HEK293 (cell line): ENCODE measurements at regions not wholly inside any gene's neighbourhood (a gene's known extent, or its start where the extent isn't known, plus 50 kb on each side); places are given as distances from the start of the nearest gene placed in this dataset.

Experiments used
- CTCF ChIA-PET: fragments of 350-600 bp; formaldehyde crosslinking; extraction: SDS; loops from one replicate; lab custom pipeline; 2021; ENCODE audit warnings: antibody characterized with exemption; lab: Yijun Ruan, JAX
- POLR2A ChIA-PET: fragments of 300-600 bp; formaldehyde crosslinking; extraction: SDS; loops from one replicate; lab custom pipeline; 2020; ENCODE audit warnings: antibody characterized with exemption, inconsistent platforms; lab: Yijun Ruan, JAX
- H3K27ac ChIP-seq: fragments of 200-500 bp; sonication (Bioruptor generic); 2 replicates; pipeline ENCODE4 v1.5.1; 2014; ENCODE audit warnings: low read depth, low read length, control low read depth, inconsistent platforms; ENCODE audit errors: extremely low read depth
- H3K36me3 ChIP-seq, 2 experiments: fragments of 200-500 bp in 1 of 2; sonication (Bioruptor generic) in 1 of 2; 1 replicate in 1 of 2; 2 replicates in 1 of 2; pipeline ENCODE4 v1.5.1; 2014 to 2017; ENCODE audit warnings: inconsistent platforms in 2 of 2, low read length in 2 of 2; ENCODE audit not compliant: control insufficient read depth in 2 of 2, insufficient read depth in 1 of 2
- H3K4me1 ChIP-seq: fragments of 200-500 bp; sonication (Bioruptor generic); 2 replicates; pipeline ENCODE4 v1.5.1; 2014; ENCODE audit warnings: mild to moderate bottlenecking, low read length, inconsistent platforms; ENCODE audit not compliant: control insufficient read depth, insufficient read depth
- H3K4me3 ChIP-seq: 2 replicates; pipeline ENCODE4 v1.5.1; 2011; ENCODE audit warnings: low read depth, mild to moderate bottlenecking, control low read depth, low read length, moderate library complexity
- H3K9me3 ChIP-seq: fragments of 200-500 bp; sonication (Bioruptor generic); 2 replicates; pipeline ENCODE4 v1.5.1; 2014; ENCODE audit warnings: low read depth, low read length, inconsistent platforms; ENCODE audit not compliant: control insufficient read depth, insufficient read depth
- BCL11B ChIP-seq: fragments of 450-650 bp; formaldehyde crosslinking; IDR thresholded peaks from 2 replicates; pipeline ENCODE4 v1.5.1; 2016; ENCODE audit warnings: low read depth, missing biosample characterization, missing genetic modification characterization
- FEZF1 ChIP-seq: fragments of 450-650 bp; formaldehyde crosslinking; IDR thresholded peaks from 2 replicates; pipeline ENCODE4 v1.5.1; 2016; ENCODE audit warnings: missing biosample characterization, missing genetic modification characterization
- KLF1 ChIP-seq: fragments of 450-650 bp; formaldehyde crosslinking; IDR thresholded peaks from 2 replicates; pipeline ENCODE4 v1.5.1; 2016; ENCODE audit warnings: missing biosample characterization, missing genetic modification characterization
- KLF7 ChIP-seq: fragments of 450-650 bp; formaldehyde crosslinking; IDR thresholded peaks from 2 replicates; pipeline ENCODE4 v1.5.1; 2016; ENCODE audit warnings: missing biosample characterization, missing genetic modification characterization, borderline replicate concordance
- OVOL3 ChIP-seq: fragments of 450-650 bp; formaldehyde crosslinking; IDR thresholded peaks from 2 replicates; pipeline ENCODE4 v1.5.1; 2016; ENCODE audit warnings: missing biosample characterization, missing genetic modification characterization
- PRDM10 ChIP-seq: fragments of 450-650 bp; formaldehyde crosslinking; IDR thresholded peaks from 2 replicates; pipeline ENCODE4 v1.5.1; 2016; ENCODE audit warnings: missing biosample characterization, missing genetic modification characterization
- ZNF114 ChIP-seq: fragments of 450-650 bp; formaldehyde crosslinking; IDR thresholded peaks from 2 replicates; pipeline ENCODE4 v1.5.0; 2017; ENCODE audit warnings: missing biosample characterization, missing genetic modification characterization
- ZNF202 ChIP-seq: fragments of 450-650 bp; formaldehyde crosslinking; IDR thresholded peaks from 2 replicates; pipeline ENCODE4 v1.5.1; 2016; ENCODE audit warnings: missing biosample characterization, missing genetic modification characterization, borderline replicate concordance
- ZNF214 ChIP-seq: fragments of 450-650 bp; formaldehyde crosslinking; IDR thresholded peaks from 2 replicates; pipeline ENCODE4 v1.5.1; 2017; ENCODE audit warnings: missing biosample characterization, mild to moderate bottlenecking, missing genetic modification characterization, borderline replicate concordance
- ZNF521 ChIP-seq: fragments of 450-650 bp; formaldehyde crosslinking; IDR thresholded peaks from 2 replicates; pipeline ENCODE4 v1.5.1; 2017; ENCODE audit warnings: missing biosample characterization, mild to moderate bottlenecking, missing genetic modification characterization
- ZNF580 ChIP-seq: fragments of 450-650 bp; formaldehyde crosslinking; IDR thresholded peaks from 2 replicates; pipeline ENCODE4 v1.5.1; 2016; ENCODE audit warnings: missing biosample characterization, missing genetic modification characterization
- ZNF624 ChIP-seq: fragments of 450-650 bp; formaldehyde crosslinking; IDR thresholded peaks from 2 replicates; pipeline ENCODE4 v1.5.1; 2017; ENCODE audit warnings: missing biosample characterization, missing genetic modification characterization
- ZNF626 ChIP-seq: fragments of 450-650 bp; sonication (Bioruptor Pico); formaldehyde crosslinking; IDR thresholded peaks from 2 replicates; pipeline ENCODE4 v1.5.1; 2018; ENCODE audit warnings: missing biosample characterization, missing genetic modification characterization, inconsistent platforms
- ZNF660 ChIP-seq: fragments of 450-650 bp; IDR thresholded peaks from 2 replicates; pipeline ENCODE4 v1.5.1; 2018; ENCODE audit warnings: missing biosample characterization, mild to moderate bottlenecking, missing genetic modification characterization
- ZNF664 ChIP-seq: fragments of 450-650 bp; formaldehyde crosslinking; IDR thresholded peaks from 2 replicates; pipeline ENCODE4 v1.5.1; 2016; ENCODE audit warnings: missing biosample characterization, missing genetic modification characterization
- ZNF704 ChIP-seq: fragments of 450-650 bp; formaldehyde crosslinking; IDR thresholded peaks from 2 replicates; pipeline ENCODE4 v1.5.1; 2016; ENCODE audit warnings: missing biosample characterization, missing genetic modification characterization
- TF ChIP-seq, protein P1 (sequence below): fragments of 450-650 bp; formaldehyde crosslinking; IDR thresholded peaks from 2 replicates; pipeline ENCODE4 v1.5.1; 2016; ENCODE audit warnings: missing biosample characterization, missing genetic modification characterization
- TF ChIP-seq, protein P2 (sequence below): fragments of 450-650 bp; formaldehyde crosslinking; conservative IDR thresholded peaks from 2 replicates; pipeline ENCODE4 v1.5.1; 2016; ENCODE audit warnings: low read depth, missing biosample characterization, missing genetic modification characterization

- Histone ChIP-seq H3K9me3 (no peaks in the 10 kb centered on the region), H3K4me1 (no peaks in the 10 kb centered on the region; the same call in 1 of the 2 replicates), H3K4me3 (no peak overlapping the region), H3K36me3 (no peaks in the 10 kb centered on the region), H3K27ac (no peak overlapping the region)
- TF ChIP-seq, protein P1, sequence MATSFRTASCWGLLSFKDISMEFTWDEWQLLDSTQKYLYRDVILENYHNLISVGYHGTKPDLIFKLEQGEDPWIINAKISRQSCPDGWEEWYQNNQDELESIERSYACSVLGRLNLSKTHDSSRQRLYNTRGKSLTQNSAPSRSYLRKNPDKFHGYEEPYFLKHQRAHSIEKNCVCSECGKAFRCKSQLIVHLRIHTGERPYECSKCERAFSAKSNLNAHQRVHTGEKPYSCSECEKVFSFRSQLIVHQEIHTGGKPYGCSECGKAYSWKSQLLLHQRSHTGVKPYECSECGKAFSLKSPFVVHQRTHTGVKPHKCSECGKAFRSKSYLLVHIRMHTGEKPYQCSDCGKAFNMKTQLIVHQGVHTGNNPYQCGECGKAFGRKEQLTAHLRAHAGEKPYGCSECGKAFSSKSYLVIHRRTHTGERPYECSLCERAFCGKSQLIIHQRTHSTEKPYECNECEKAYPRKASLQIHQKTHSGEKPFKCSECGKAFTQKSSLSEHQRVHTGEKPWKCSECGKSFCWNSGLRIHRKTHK (tag by site-specific recombination), result no peak
- ChIA-PET CTCF (no interaction called here), POLR2A (no interaction called here)
Observed at GRCh38 chr17:72063262-72063661, 57.6 kb upstream of the SOX9 start.

GRCh38 chr17:72063756-72064450, 56.9 kb upstream of the SOX9 start:
- CTCF ChIA-PET, result no interaction called here
- TF ChIP-seq ZNF521 (no peak), ZNF580 (tag by site-specific recombination) (no peak), PRDM10 (tag by site-specific recombination) (no peak), ZNF660 (tag by site-specific recombination) (no peak), ZNF664 (no peak), ZNF704 (tag by site-specific recombination) (no peak), OVOL3 (tag by site-specific recombination) (no peak), BCL11B (no peak), ZNF202 (tag by site-specific recombination) (no peak), KLF7 (tag by site-specific recombination) (no peak), FEZF1 (no peak), ZNF626 (tag by site-specific recombination) (no peak), ZNF214 (tag by site-specific recombination) (no peak), ZNF114 (tag by site-specific recombination) (no peak), ZNF624 (no peak), KLF1 (tag by site-specific recombination) (no peak)
- TF ChIP-seq, protein P2, sequence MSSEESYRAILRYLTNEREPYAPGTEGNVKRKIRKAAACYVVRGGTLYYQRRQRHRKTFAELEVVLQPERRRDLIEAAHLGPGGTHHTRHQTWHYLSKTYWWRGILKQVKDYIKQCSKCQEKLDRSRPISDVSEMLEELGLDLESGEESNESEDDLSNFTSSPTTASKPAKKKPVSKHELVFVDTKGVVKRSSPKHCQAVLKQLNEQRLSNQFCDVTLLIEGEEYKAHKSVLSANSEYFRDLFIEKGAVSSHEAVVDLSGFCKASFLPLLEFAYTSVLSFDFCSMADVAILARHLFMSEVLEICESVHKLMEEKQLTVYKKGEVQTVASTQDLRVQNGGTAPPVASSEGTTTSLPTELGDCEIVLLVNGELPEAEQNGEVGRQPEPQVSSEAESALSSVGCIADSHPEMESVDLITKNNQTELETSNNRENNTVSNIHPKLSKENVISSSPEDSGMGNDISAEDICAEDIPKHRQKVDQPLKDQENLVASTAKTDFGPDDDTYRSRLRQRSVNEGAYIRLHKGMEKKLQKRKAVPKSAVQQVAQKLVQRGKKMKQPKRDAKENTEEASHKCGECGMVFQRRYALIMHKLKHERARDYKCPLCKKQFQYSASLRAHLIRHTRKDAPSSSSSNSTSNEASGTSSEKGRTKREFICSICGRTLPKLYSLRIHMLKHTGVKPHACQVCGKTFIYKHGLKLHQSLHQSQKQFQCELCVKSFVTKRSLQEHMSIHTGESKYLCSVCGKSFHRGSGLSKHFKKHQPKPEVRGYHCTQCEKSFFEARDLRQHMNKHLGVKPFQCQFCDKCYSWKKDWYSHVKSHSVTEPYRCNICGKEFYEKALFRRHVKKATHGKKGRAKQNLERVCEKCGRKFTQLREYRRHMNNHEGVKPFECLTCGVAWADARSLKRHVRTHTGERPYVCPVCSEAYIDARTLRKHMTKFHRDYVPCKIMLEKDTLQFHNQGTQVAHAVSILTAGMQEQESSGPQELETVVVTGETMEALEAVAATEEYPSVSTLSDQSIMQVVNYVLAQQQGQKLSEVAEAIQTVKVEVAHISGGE (tag by site-specific recombination), result no peak
- Histone ChIP-seq H3K4me1 (no peaks in the 10 kb centered on the region; the same call in 1 of the 2 replicates), H3K4me3 (no peak overlapping the region), H3K36me3 (no peaks in the 10 kb centered on the region), H3K9me3 (no peaks in the 10 kb centered on the region), H3K27ac (no peak overlapping the region)
- POLR2A ChIA-PET, result no interaction called here
